Neutrophil (primary cell): ENCODE measurements at regions not wholly inside any gene's neighbourhood (a gene's known extent, or its start where the extent isn't known, plus 50 kb on each side); places are given as distances from the start of the nearest gene placed in this dataset.

Source experiments
- H3K27ac ChIP-seq: fragments of 200-600 bp; sonication (generic); 2 replicates; pipeline ENCODE4 v1.5.1; 2016; ENCODE audit warnings: mild to moderate bottlenecking, moderate library complexity
- H3K27me3 ChIP-seq: fragments of 200-600 bp; sonication (generic); 2 replicates; pipeline ENCODE4 v1.6.0; 2016; ENCODE audit warnings: mild to moderate bottlenecking
- H3K36me3 ChIP-seq: fragments of 200-600 bp; sonication (generic); 2 replicates; pipeline ENCODE4 v1.5.1; 2017
- H3K4me1 ChIP-seq, 2 experiments: fragments of 200-600 bp in 1 of 2; sonication (generic) in 1 of 2; 1 replicate in 1 of 2; 2 replicates in 1 of 2; pipeline versions ENCODE4 v1.5.1 to v1.6.1; 2013 to 2016; ENCODE audit warnings: low read depth in 1 of 2, low read length in 1 of 2, mild to moderate bottlenecking in 1 of 2, moderate library complexity in 1 of 2; ENCODE audit not compliant: control insufficient read depth in 1 of 2, insufficient read depth in 1 of 2
- H3K4me3 ChIP-seq, 2 experiments: fragments of 200-600 bp in 1 of 2; sonication (generic) in 1 of 2; 1 replicate in 1 of 2; 2 replicates in 1 of 2; pipeline ENCODE4 v1.5.1; 2013 to 2016; ENCODE audit warnings: low read depth in 1 of 2, low read length in 1 of 2, mild to moderate bottlenecking in 1 of 2, moderate library complexity in 1 of 2
- H3K9me3 ChIP-seq: fragments of 200-600 bp; sonication (generic); 2 replicates; pipeline ENCODE4 v1.5.1; 2016
- TF ChIP-seq, protein P1 (sequence below): fragments of 200-600 bp; sonication (generic); IDR thresholded peaks from 2 replicates; pipeline ENCODE4 v1.5.1; 2016; ENCODE audit warnings: antibody characterized with exemption

DNA sequence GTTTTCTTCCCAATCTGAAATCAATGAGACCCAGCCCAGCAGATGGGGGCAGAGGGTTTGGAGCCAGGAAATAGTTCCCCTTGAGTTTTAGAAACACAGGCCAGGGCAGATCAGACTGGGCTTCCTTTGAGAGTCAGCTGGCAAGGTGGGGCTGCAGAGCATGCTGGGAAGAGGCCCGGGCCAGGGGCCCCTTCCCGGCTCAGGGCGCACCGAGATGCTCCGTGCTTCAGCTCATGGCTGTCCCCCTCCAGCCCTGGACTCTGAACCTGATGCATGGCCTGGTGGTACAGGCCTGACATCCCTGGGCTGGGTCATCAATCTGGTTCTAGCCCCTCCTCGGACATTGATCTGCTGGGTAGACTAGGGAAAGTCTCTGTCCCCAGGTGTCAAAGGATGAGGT lies 65.1 kb upstream of the RUNX3 start:
- H3K27ac ChIP-seq = no peak overlapping the region
- H3K4me3 ChIP-seq = no peak overlapping the region
- peaks cover 13% of the 10 kb centered on the region for H3K27me3 ChIP-seq
- no peaks in the 10 kb centered on the region for H3K9me3 ChIP-seq
- TF ChIP-seq, protein P1, sequence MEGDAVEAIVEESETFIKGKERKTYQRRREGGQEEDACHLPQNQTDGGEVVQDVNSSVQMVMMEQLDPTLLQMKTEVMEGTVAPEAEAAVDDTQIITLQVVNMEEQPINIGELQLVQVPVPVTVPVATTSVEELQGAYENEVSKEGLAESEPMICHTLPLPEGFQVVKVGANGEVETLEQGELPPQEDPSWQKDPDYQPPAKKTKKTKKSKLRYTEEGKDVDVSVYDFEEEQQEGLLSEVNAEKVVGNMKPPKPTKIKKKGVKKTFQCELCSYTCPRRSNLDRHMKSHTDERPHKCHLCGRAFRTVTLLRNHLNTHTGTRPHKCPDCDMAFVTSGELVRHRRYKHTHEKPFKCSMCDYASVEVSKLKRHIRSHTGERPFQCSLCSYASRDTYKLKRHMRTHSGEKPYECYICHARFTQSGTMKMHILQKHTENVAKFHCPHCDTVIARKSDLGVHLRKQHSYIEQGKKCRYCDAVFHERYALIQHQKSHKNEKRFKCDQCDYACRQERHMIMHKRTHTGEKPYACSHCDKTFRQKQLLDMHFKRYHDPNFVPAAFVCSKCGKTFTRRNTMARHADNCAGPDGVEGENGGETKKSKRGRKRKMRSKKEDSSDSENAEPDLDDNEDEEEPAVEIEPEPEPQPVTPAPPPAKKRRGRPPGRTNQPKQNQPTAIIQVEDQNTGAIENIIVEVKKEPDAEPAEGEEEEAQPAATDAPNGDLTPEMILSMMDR = no peak
- H3K4me1 ChIP-seq = no peaks in the 10 kb centered on the region
- H3K36me3 ChIP-seq = no peaks in the 10 kb centered on the region

DNA sequence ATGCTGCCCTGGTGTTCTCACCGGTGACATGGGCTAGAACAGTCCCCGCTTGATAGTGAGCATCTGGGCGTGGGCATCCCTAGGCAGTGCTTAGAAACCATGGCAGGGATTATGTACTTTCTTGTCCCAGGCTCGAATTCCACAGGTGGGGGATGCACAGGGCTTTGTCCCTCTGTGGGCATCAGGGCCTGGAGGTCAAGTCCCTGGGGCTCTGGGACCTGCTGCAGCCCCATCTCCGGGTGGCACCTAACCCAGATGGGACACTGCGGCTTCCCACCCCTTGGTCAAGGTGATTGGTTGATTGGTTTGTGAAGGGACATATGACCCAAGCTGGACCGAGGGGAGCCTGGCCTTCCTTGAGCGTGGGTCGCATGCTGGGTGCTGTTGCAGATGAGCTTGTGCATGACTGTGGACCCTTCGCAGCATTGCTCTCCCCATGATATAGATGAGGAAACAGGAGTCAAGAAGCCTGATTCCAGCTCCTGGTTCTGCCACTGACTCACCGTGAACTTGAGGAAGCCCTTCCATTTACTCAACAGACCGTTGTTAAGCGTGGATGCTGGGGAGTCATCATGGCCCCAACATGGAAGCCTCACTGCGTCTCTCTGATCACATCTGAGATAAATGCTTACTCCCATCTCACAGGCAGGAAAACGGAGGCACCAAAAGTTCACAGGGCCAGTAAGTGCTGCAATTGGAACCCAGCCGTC lies 64.0 kb upstream of the RUNX3 start:
- H3K27me3 ChIP-seq = peaks cover 16% of the 10 kb centered on the region
- no peaks in the 10 kb centered on the region for H3K9me3 ChIP-seq
- H3K4me1 ChIP-seq = no peaks in the 10 kb centered on the region
- no peak overlapping the region for H3K27ac ChIP-seq
- TF ChIP-seq, protein P1 = no peak
- H3K36me3 ChIP-seq = no peaks in the 10 kb centered on the region
- no peak overlapping the region for H3K4me3 ChIP-seq

DNA sequence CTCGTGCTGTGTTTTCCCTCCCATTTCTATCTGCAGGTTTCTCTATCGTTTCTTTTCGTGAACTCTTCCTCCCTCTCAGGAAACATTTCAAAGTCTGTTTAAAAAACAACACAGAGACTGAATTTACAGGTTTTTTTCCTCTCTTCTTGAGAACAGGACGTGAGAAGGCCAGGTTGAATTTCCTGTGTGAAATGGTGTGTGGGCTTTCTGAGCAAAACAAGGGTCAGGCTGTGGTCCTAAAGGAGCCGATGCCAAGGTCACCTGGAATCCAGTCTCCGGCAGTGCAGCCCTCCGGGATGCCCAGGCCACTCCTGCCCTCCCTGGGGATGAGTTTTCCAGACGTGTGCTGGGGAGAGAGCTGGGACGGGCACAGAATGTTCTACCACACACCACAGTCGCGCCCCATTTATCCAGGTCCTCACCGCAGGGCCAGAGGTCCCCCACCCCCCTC lies 62.7 kb upstream of the RUNX3 start:
- Histone ChIP-seq H3K36me3 (no peaks in the 10 kb centered on the region), H3K4me3 (no peak overlapping the region), H3K27me3 (peaks cover 16% of the 10 kb centered on the region), H3K9me3 (no peaks in the 10 kb centered on the region), H3K4me1 (no peaks in the 10 kb centered on the region), H3K27ac (no peak overlapping the region)
- TF ChIP-seq, protein P1 = no peak

DNA sequence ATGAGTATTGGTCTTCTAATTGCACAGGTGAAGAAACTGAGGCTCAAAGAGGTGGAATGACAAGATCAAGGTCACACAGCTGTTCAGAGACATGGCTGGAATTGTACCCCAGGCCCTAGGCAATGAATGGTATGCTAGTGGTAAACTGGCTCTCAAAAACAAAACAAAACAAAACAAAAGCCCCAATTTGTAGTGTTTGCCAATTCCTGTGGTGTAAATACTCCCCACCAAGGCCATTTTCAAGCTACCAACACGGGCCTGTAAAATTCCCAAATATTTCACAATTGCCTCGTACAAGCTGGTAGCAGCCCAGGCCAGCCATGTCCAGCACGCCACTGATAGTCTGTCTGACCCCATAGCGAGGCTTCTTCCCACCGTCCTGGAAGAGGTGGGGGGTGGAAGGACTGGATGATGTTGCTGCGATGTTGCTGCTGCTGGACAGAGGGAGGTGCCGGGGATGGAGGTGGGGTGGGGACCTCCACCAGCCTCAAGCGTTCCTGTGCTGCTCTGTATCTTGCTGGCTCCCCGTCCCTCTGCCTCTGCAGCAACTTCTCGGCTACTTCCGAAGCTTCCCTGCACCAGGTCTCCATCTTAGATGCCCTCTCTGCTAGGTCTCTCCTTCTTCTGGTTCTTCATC lies 62.2 kb upstream of the RUNX3 start:
- Histone ChIP-seq H3K4me1 (no peaks in the 10 kb centered on the region), H3K36me3 (no peaks in the 10 kb centered on the region), H3K4me3 (no peak overlapping the region), H3K27ac (no peak overlapping the region), H3K27me3 (peaks cover 16% of the 10 kb centered on the region), H3K9me3 (no peaks in the 10 kb centered on the region)
- TF ChIP-seq, protein P1 = no peak

DNA sequence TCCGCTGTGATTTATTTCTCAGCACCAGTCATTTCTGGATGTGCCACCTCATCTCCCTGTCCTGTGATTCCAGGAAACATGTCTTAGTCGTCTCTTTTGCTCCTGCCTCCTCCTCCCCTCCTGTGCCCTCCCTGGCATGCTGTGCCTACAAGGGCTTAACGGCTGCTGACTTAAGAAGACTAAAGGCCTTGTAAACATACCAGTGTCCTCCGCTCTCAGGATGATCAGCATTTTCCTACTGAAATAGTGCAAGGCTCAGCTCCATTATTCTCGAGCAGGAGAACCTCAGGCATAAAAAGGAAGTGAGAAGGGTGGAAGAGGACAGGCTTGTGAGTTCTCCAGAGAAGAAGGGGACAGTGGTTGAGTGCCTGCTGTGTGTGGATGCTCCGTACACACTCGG lies 61.6 kb upstream of the RUNX3 start:
- peaks cover 16% of the 10 kb centered on the region for H3K27me3 ChIP-seq
- TF ChIP-seq, protein P1 = no peak

More for the DNA sequence above, 61.6 kb upstream of the RUNX3 start:
- H3K4me1 ChIP-seq = no peaks in the 10 kb centered on the region
- H3K4me3 ChIP-seq = no peak overlapping the region
- H3K27ac ChIP-seq = no peak overlapping the region
- H3K9me3 ChIP-seq = no peaks in the 10 kb centered on the region
- no peaks in the 10 kb centered on the region for H3K36me3 ChIP-seq
